ENCODE measurements at regions not wholly inside any gene's neighbourhood (a gene's known extent, or its start where the extent isn't known, plus 50 kb on each side); places are given as distances from the start of the nearest gene placed in this dataset.
"Not testable (repeated sequence)": the region's sequence is repeated elsewhere in the genome, so short reads cannot be mapped to it uniquely, and the experiment has no call there.

GRCh38 chr15:20666410-20666809, 124.8 kb upstream of the GOLGA6L6 start:
- not testable (repeated sequence) for TF ChIP-seq CTCF (conservative IDR thresholded peaks at IDR 0.05); EZH2 (IDR thresholded peaks at IDR 0.05; ENCODE audit: low read depth)

Measured in PC-9 (cell line).